Erythroblast (primary cell): ENCODE measurements at regions not wholly inside any gene's neighbourhood (a gene's known extent, or its start where the extent isn't known, plus 50 kb on each side); places are given as distances from the start of the nearest gene placed in this dataset.
"Not testable (repeated sequence)": the region's sequence is repeated elsewhere in the genome, so short reads cannot be mapped to it uniquely, and the experiment has no call there.

ENCODE experiments used
- DNase-seq, 2 experiments: peaks; one replicate each; lab custom pipeline; 2025; lab: John Stamatoyannopoulos, UW
- GATA1 ChIP-seq: IDR thresholded peaks from 2 replicates; pipeline ENCODE4 v1.6.1; 2011; ENCODE audit warnings: low read depth, mild to moderate bottlenecking, control low read depth, low read length, moderate library complexity
- POLR2A ChIP-seq: IDR thresholded peaks from 2 replicates; pipeline ENCODE4 v1.6.1; 2011; ENCODE audit warnings: mild to moderate bottlenecking, low read length

DNA sequence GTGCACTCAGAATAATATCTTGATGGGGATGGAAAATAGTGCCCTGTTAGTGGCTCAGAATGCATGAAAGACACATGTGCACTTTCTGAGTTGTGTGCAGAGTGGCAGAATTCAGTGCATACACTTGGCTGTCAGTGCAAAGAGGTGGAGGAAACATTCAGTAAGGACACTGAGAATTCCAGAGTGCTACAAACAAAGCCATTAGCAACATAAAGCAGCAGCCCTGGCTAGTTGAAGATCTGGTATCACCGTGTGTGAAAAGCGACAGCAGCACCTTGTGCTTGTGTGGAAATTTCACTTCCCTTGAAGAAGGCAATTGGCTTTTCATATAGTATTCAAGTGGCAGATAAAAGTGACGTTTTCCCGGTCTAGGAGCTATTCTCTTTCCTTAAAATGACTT lies 810.4 kb downstream of the TRIML1 start:
- no peak for DNase-seq
- no peak for TF ChIP-seq POLR2A

- TF ChIP-seq POLR2A (no peak), GATA1 (no peak)
- no peak for DNase-seq
Observed at GRCh38 chr4:188955066-188955465, 815.8 kb downstream of the TRIML1 start.

DNA sequence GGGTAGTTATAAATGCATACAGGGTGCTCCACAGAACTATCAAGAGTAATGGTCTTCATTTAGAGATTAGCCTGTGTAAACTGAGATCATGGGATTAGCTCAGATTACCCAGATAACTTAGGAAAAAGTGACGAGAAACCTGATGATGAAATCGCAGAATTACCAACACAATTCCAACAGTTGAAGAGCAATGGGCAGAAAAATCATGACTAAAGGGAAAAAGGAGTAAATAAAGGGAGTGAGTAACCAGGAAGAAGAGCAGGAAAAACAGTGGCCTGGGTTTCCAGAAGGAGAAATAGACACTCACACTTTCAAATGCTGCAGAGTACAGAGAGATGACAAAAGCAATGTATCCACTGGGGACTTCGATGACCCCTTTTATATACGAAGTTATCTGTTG lies 817.3 kb downstream of the TRIML1 start:
- TF ChIP-seq GATA1 (no peak), POLR2A (no peak)
- DNase-seq: no peak

DNA sequence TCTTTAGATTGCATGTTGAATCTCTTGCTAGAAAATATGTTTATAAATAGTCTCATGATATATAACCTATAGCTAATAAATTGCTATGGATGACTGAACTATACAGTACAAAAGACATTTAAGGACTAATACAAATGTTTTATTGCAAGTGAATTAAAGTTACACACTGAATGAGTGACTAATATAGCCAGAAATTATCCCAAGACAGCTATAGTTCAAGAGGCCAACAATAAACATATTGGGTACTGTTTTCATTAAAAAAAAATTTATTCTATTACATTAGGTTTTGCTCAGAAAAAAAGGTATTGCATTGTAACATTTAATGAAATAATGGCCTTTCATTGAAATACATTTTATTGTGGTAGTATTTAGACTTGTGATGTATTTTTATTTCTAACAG lies 819.1 kb downstream of the TRIML1 start:
- no peak for DNase-seq
- no peak for TF ChIP-seq GATA1
- no peak for TF ChIP-seq POLR2A

- no peak for DNase-seq
- no peak for TF ChIP-seq GATA1
- TF ChIP-seq POLR2A: no peak
Observed at GRCh38 chr4:188959424-188959823, 820.2 kb downstream of the TRIML1 start.

- TF ChIP-seq POLR2A (no peak), GATA1 (no peak)
- DNase-seq: no peak
Observed at GRCh38 chr4:188960411-188961093, 821.3 kb downstream of the TRIML1 start.

GRCh38 chr4:188971125-188971524 lies 831.9 kb downstream of the TRIML1 start:
- no peak for TF ChIP-seq GATA1
- TF ChIP-seq POLR2A: no peak
- no peak for DNase-seq

- TF ChIP-seq GATA1 (no peak), POLR2A (no peak)
- DNase-seq: no peak
Observed at GRCh38 chr4:188975271-188975670, 836.0 kb downstream of the TRIML1 start.

GRCh38 chr4:188976644-188977115 lies 837.4 kb downstream of the TRIML1 start:
- no peak for TF ChIP-seq POLR2A
- DNase-seq: no peak

- not testable (repeated sequence) for DNase-seq
Observed at GRCh38 chr4:188977232-188977631, 838.0 kb downstream of the TRIML1 start.

GRCh38 chr4:188984518-188984917 lies 845.3 kb downstream of the TRIML1 start:
- TF ChIP-seq GATA1 (no peak), POLR2A (no peak)
- DNase-seq: no peak

- TF ChIP-seq GATA1 (no peak), POLR2A (no peak)
- no peak for DNase-seq
Observed at GRCh38 chr4:188986271-188986689, 847.0 kb downstream of the TRIML1 start.

DNA sequence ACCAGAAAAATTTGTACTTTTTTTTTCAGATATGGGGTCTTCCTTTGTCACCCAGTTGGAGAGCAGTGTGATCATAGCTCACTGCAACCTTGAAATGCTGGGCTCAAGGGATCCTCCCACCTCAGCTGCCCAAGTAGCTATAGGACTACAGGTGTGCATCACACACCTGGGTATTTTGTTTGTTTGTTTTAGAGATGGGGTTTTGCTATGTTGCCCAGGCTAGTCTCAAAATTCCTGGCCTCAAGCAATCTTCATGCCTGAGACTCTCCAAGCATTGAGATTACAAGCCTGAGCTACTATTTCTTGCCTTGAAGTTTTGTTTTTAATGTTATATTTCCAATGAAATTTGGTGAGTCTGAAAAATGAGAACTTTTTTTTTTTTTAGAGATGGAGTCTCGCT lies 847.8 kb downstream of the TRIML1 start:
- no peak for DNase-seq
- TF ChIP-seq GATA1 (no peak), POLR2A (no peak)

- DNase-seq: no peak
Observed at GRCh38 chr4:188988131-188988530, 848.9 kb downstream of the TRIML1 start.

DNA sequence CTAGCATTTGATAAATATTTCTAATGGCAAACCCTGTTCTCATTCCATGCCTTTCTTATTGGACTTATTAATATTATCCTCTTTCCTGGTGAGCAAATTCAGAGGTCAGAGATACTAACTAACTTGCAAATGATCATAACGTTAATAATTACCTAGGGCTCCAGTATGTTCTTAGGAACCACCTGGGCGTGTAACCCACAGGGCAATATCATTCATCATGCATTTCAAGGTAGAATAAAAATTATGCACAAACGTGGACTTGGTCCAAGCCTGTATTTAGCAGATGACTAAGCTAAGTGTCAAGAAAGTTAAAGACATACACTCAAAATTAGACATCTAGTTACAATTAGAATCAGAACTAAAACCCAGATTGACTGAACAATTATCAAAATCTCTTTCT lies 850.1 kb downstream of the TRIML1 start:
- no peak for DNase-seq
- TF ChIP-seq POLR2A (no peak), GATA1 (no peak)

More at GRCh38 chr4:188988131-188988530, 848.9 kb downstream of the TRIML1 start:
- no peak for TF ChIP-seq GATA1
- TF ChIP-seq POLR2A: no peak
